H1 (cell line): ENCODE measurements at regions not wholly inside any gene's neighbourhood (a gene's known extent, or its start where the extent isn't known, plus 50 kb on each side); places are given as distances from the start of the nearest gene placed in this dataset.

Experiments used
- CTCF ChIA-PET: fragments of 300-600 bp; sonication (Branson Sonifier 250); formaldehyde crosslinking; loops from one replicate; lab custom pipeline; 2021; ENCODE audit not compliant: partially characterized antibody; lab: Charles Lee
- POLR2A ChIA-PET: fragments of 300-600 bp; sonication (Branson Sonifier 250); formaldehyde crosslinking; loops from one replicate; lab custom pipeline; 2021; ENCODE audit warnings: inconsistent platforms; ENCODE audit not compliant: partially characterized antibody; lab: Charles Lee
- DNase-seq, 2 experiments: peaks; one replicate each; pipeline versions ENCODE4 v3.0.0 to v3.0.0-alpha.2; 2010 to 2022; ENCODE audit warnings: low spot score in 2 of 2, low read depth in 1 of 2, mixed read lengths in 1 of 2
- FAIRE-seq: peaks from 2 replicates; lab custom pipeline; 2011; peaks lifted over from hg19 to GRCh38; lab: Jason Lieb, UNC
- H2AFZ ChIP-seq: 2 replicates; pipeline ENCODE4 v1.8.1; 2012; ENCODE audit warnings: low read length, inconsistent platforms
- H2AK5ac ChIP-seq: 2 replicates; pipeline ENCODE4 v1.6.1; 2013; ENCODE audit warnings: low read depth, low read length
- H2BK120ac ChIP-seq: replicated peaks from 2 replicates; pipeline ENCODE3; 2013; ENCODE audit warnings: low read depth, low read length, inconsistent platforms
- H2BK12ac ChIP-seq: 2 replicates; pipeline ENCODE4 v1.6.1; 2013; ENCODE audit warnings: low read depth, low read length
- H2BK15ac ChIP-seq: 2 replicates; pipeline ENCODE4 v1.6.1; 2013; ENCODE audit warnings: low read length
- H2BK20ac ChIP-seq: 2 replicates; pipeline ENCODE4 v1.6.1; 2013; ENCODE audit warnings: low read length
- H2BK5ac ChIP-seq: 2 replicates; pipeline ENCODE4 v1.6.1; 2013; ENCODE audit warnings: low read depth, low read length
- H3K14ac ChIP-seq: 2 replicates; pipeline ENCODE4 v1.6.1; 2013; ENCODE audit warnings: inconsistent platforms; ENCODE audit not compliant: insufficient read length
- H3K18ac ChIP-seq: 2 replicates; pipeline ENCODE4 v1.6.1; 2013; ENCODE audit warnings: low read length; ENCODE audit errors: extremely low read depth
- H3K23ac ChIP-seq: 2 replicates; pipeline ENCODE4 v1.6.1; 2013; ENCODE audit warnings: inconsistent platforms; ENCODE audit not compliant: insufficient read length
- H3K23me2 ChIP-seq: 2 replicates; pipeline ENCODE4 v1.6.1; 2013; ENCODE audit warnings: low read depth, low read length
- H3K27ac ChIP-seq: 2 replicates; pipeline ENCODE4 v1.6.1; 2011; ENCODE audit warnings: low read depth, low read length, inconsistent platforms
- H3K27me3 ChIP-seq, 4 experiments: replicated peaks in 1 of 4; 1 replicate in 1 of 4; 2 replicates in 3 of 4; pipeline versions ENCODE4 v1.6.1 to v1.8.1; 2011 to 2013; ENCODE audit warnings: low read length in 3 of 4, mild to moderate bottlenecking in 3 of 4, inconsistent platforms in 2 of 4, mixed read lengths in 2 of 4, moderate library complexity in 1 of 4; ENCODE audit not compliant: control insufficient read depth in 3 of 4, insufficient read depth in 3 of 4; ENCODE audit errors: extremely low read depth in 1 of 4
- H3K36me3 ChIP-seq, 4 experiments: 2 replicates each; pipeline versions ENCODE4 v1.6.1 to v1.8.1; 2011 to 2013; ENCODE audit warnings: mild to moderate bottlenecking in 4 of 4, low read length in 3 of 4, moderate library complexity in 2 of 4, control low read depth in 1 of 4, inconsistent platforms in 1 of 4; ENCODE audit not compliant: insufficient read depth in 4 of 4, control insufficient read depth in 2 of 4
- H3K4ac ChIP-seq: replicated peaks from 2 replicates; pipeline ENCODE3; 2013; ENCODE audit warnings: low read length, low read depth, mixed read lengths, inconsistent platforms; ENCODE audit not compliant: insufficient read length
- H3K4me1 ChIP-seq, 4 experiments: replicated peaks in 1 of 4; 1 replicate in 1 of 4; 2 replicates in 3 of 4; pipeline versions ENCODE4 v1.6.1 to v1.8.1; 2011 to 2013; ENCODE audit warnings: low read length in 3 of 4, inconsistent platforms in 2 of 4, mixed read lengths in 1 of 4; ENCODE audit not compliant: insufficient read depth in 4 of 4, control insufficient read depth in 3 of 4
- H3K4me2 ChIP-seq, 2 experiments: 2 replicates each; pipeline versions ENCODE4 v1.6.1 to v1.8.1; 2011 to 2013; ENCODE audit warnings: low read depth in 2 of 2, low read length in 2 of 2, control low read depth in 1 of 2, inconsistent platforms in 1 of 2, mild to moderate bottlenecking in 1 of 2; ENCODE audit not compliant: insufficient read depth in 1 of 2
- H3K4me3 ChIP-seq, 4 experiments: fragments of 200-600, 300-600 bp in 1 of 4; sonication (generic), shearing (Covaris generic), sonication (Bioruptor Twin) in 1 of 4; 2 replicates each; pipeline versions ENCODE4 v1.5.1 to v1.8.1; 2011 to 2016; ENCODE audit warnings: low read length in 4 of 4, low read depth in 3 of 4, control low read depth in 2 of 4, inconsistent platforms in 2 of 4, mild to moderate bottlenecking in 2 of 4, mixed read lengths in 1 of 4, moderate library complexity in 1 of 4; ENCODE audit not compliant: insufficient read depth in 2 of 4; ENCODE audit errors: extremely low read depth in 1 of 4
- H3K56ac ChIP-seq: replicated peaks from 2 replicates; pipeline ENCODE3; 2013; ENCODE audit warnings: low read depth, mild to moderate bottlenecking, mixed read lengths, low read length, inconsistent platforms; ENCODE audit not compliant: insufficient read length
- H3K79me1 ChIP-seq: 2 replicates; pipeline ENCODE4 v1.6.1; 2013; ENCODE audit warnings: low read depth, low read length, control low read depth
- H3K79me2 ChIP-seq, 2 experiments: 2 replicates each; pipeline versions ENCODE4 v1.6.1 to v1.8.1; 2012 to 2013; ENCODE audit warnings: low read length in 2 of 2, mild to moderate bottlenecking in 2 of 2, inconsistent platforms in 1 of 2; ENCODE audit not compliant: insufficient read depth in 2 of 2, control insufficient read depth in 1 of 2
- H3K9ac ChIP-seq, 4 experiments: replicated peaks in 1 of 4; 1 replicate in 1 of 4; 2 replicates in 3 of 4; pipeline versions ENCODE4 v1.6.1 to v1.8.1; 2011 to 2013; ENCODE audit warnings: low read depth in 3 of 4, low read length in 3 of 4, control low read depth in 2 of 4, mild to moderate bottlenecking in 2 of 4, moderate library complexity in 2 of 4, inconsistent platforms in 1 of 4; ENCODE audit errors: extremely low read depth in 1 of 4
- H3K9me3 ChIP-seq, 2 experiments: 2 replicates each; pipeline versions ENCODE4 v1.6.1 to v1.8.1; 2012 to 2013; ENCODE audit warnings: mild to moderate bottlenecking in 2 of 2, moderate library complexity in 2 of 2, control low read depth in 1 of 2, inconsistent platforms in 1 of 2, low read depth in 1 of 2, low read length in 1 of 2, mixed read lengths in 1 of 2; ENCODE audit not compliant: insufficient read depth in 2 of 2
- H4K20me1 ChIP-seq, 2 experiments: replicated peaks in 1 of 2; 2 replicates each; pipeline versions ENCODE3 to v1.8.1; 2011 to 2013; ENCODE audit warnings: inconsistent platforms in 2 of 2, low read length in 2 of 2, mild to moderate bottlenecking in 1 of 2; ENCODE audit not compliant: insufficient read depth in 2 of 2, control insufficient read depth in 1 of 2
- H4K5ac ChIP-seq: 2 replicates; pipeline ENCODE4 v1.6.1; 2013; ENCODE audit warnings: low read length, low read depth, mixed read lengths, inconsistent platforms; ENCODE audit not compliant: insufficient read length
- H4K8ac ChIP-seq: 2 replicates; pipeline ENCODE4 v1.8.0; 2013; ENCODE audit warnings: mild to moderate bottlenecking, moderate library complexity, low read length, inconsistent platforms; ENCODE audit not compliant: insufficient read depth; ENCODE audit errors: extremely low read depth
- H4K91ac ChIP-seq: replicated peaks from 2 replicates; pipeline ENCODE3; 2013; ENCODE audit warnings: low read length, mixed read lengths, inconsistent platforms; ENCODE audit not compliant: insufficient read length
- CEBPB ChIP-seq: IDR thresholded peaks from 2 replicates; pipeline ENCODE4 v1.6.1; 2012; ENCODE audit warnings: low read depth, low read length
- RBBP5 ChIP-seq: IDR thresholded peaks from 2 replicates; pipeline ENCODE4 v1.7.1; 2012; ENCODE audit warnings: low read depth, mild to moderate bottlenecking, inconsistent platforms, low read length, moderate library complexity, borderline replicate concordance
- WGBS, 2 experiments: shearing (Covaris generic) in 1 of 2; methylation state at CpG; one replicate each; pipeline versions ENCODE4 v1.1.6 to v1.1.7; 2013 to 2015; ENCODE audit warnings: low lambda C conversion rate in 2 of 2, mixed read lengths in 2 of 2, inconsistent platforms in 1 of 2, low coverage in 1 of 2, missing lambda C conversion rate in 1 of 2; ENCODE audit not compliant: insufficient replicate concordance in 2 of 2, insufficient coverage in 1 of 2, insufficient read length in 1 of 2; ENCODE audit errors: extremely low coverage in 1 of 2, missing lambda C conversion rate in 1 of 2; 5-methylcytosine and 5-hydroxymethylcytosine counted together

- H3K27ac ChIP-seq: no peak overlapping the region
- H3K56ac ChIP-seq: no peak overlapping the region
- H3K79me2 ChIP-seq: no peaks in the 10 kb centered on the region
- H4K91ac ChIP-seq: no peak overlapping the region
- DNase-seq: no peak
- H4K20me1 ChIP-seq: no peaks in the 10 kb centered on the region
- TF ChIP-seq RBBP5 (no peak), CEBPB (peak; percentile 15; the same call in 1 of the 2 replicates)
- TF ChIP-seq, all 59 proteins: peak for 1
- H2AK5ac ChIP-seq: no peak overlapping the region
- peaks cover 0 to 2% (median 0%) of the 10 kb centered on the region in 4 experiments; a peak in 1 of 7 replicates for H3K27me3 ChIP-seq
- H3K79me1 ChIP-seq: no peaks in the 10 kb centered on the region
- no peak overlapping the region for H2BK20ac ChIP-seq
- H2BK5ac ChIP-seq: no peak overlapping the region
- no peak overlapping the region for H3K18ac ChIP-seq
- H2BK120ac ChIP-seq: no peak overlapping the region
- no peak overlapping the region for H2AFZ ChIP-seq
- ChIA-PET POLR2A (no interaction called here), CTCF (interaction anchor here (0.8 kb wide), 1 partner anchor 333 kb away, joined by 3 read pairs; no protein-coding TSS in a partner anchor)
- no peak for FAIRE-seq
- no peak overlapping the region for H4K8ac ChIP-seq
- no peak overlapping the region for H3K4me3 ChIP-seq
- H3K9ac ChIP-seq: no peak overlapping the region
- no peaks in the 10 kb centered on the region; a peak in 1 of 4 replicates for H3K9me3 ChIP-seq
- H3K4ac ChIP-seq: no peak overlapping the region
- peaks cover 0 to 15% (median 5%) of the 10 kb centered on the region in 4 experiments; a peak in 6 of 7 replicates for H3K4me1 ChIP-seq
- no peak overlapping the region for H3K4me2 ChIP-seq
- H3K14ac ChIP-seq: no peak overlapping the region
- no peak overlapping the region for H2BK12ac ChIP-seq
- H3K36me3 ChIP-seq: no peaks in the 10 kb centered on the region
- 87% methylated on average over 3 of the region's 3 CpGs; no CpG with 5 or more reads in 1 of the 2 experiments for WGBS, 2 experiments
- no peak overlapping the region for H4K5ac ChIP-seq
- no peak overlapping the region for H2BK15ac ChIP-seq
- H3K23ac ChIP-seq: no peak overlapping the region
- H3K23me2 ChIP-seq: no peaks in the 10 kb centered on the region
Observed at GRCh38 chr6:14197118-14197517, 79.5 kb downstream of the CD83 start.
